Keratinocyte (primary cell): ENCODE measurements at regions not wholly inside any gene's neighbourhood (a gene's known extent, or its start where the extent isn't known, plus 50 kb on each side); places are given as distances from the start of the nearest gene placed in this dataset.

Experiments used
- EZH2 ChIP-seq: IDR thresholded peaks from one replicate; pipeline ENCODE4 v1.6.1; 2012; ENCODE audit warnings: inconsistent platforms, mild to moderate bottlenecking, low read length, moderate library complexity
- TF ChIP-seq, protein P1 (sequence below), 3 experiments: IDR thresholded peaks in 1 of 3; conservative IDR thresholded peaks in 1 of 3; optimal IDR thresholded peaks in 1 of 3; 2 replicates in 2 of 3; 3 replicates in 1 of 3; pipeline versions ENCODE3 to v1.5.1; 2011; ENCODE audit warnings: low read length in 3 of 3, mild to moderate bottlenecking in 3 of 3, moderate library complexity in 2 of 3, control low read depth in 1 of 3, inconsistent platforms in 1 of 3; ENCODE audit not compliant: insufficient read depth in 2 of 3; ENCODE audit errors: extremely low read depth in 1 of 3

GRCh38 chr6:112513175-112513574 lies 166.0 kb downstream of the RFPL4B start:
- TF ChIP-seq, protein P1, sequence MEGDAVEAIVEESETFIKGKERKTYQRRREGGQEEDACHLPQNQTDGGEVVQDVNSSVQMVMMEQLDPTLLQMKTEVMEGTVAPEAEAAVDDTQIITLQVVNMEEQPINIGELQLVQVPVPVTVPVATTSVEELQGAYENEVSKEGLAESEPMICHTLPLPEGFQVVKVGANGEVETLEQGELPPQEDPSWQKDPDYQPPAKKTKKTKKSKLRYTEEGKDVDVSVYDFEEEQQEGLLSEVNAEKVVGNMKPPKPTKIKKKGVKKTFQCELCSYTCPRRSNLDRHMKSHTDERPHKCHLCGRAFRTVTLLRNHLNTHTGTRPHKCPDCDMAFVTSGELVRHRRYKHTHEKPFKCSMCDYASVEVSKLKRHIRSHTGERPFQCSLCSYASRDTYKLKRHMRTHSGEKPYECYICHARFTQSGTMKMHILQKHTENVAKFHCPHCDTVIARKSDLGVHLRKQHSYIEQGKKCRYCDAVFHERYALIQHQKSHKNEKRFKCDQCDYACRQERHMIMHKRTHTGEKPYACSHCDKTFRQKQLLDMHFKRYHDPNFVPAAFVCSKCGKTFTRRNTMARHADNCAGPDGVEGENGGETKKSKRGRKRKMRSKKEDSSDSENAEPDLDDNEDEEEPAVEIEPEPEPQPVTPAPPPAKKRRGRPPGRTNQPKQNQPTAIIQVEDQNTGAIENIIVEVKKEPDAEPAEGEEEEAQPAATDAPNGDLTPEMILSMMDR (optimal IDR thresholded peaks at IDR 0.05 in 1 of 3, IDR thresholded peaks at IDR 0.05 in 1 of 3, conservative IDR thresholded peaks at IDR 0.05 in 1 of 3; ENCODE audit: extremely low read depth in 1 of 3, insufficient read depth in 2 of 3, low read length in 3 of 3): no peak
- TF ChIP-seq EZH2: no peak
